Transverse colon (tissue), 4 donors: ENCODE measurements at regions not wholly inside any gene's neighbourhood (a gene's known extent, or its start where the extent isn't known, plus 50 kb on each side); places are given as distances from the start of the nearest gene placed in this dataset.

ENCODE experiments used
- DNase-seq: peaks from one replicate; pipeline ENCODE4 v3.0.0-alpha.2; 2019
- H3K27ac ChIP-seq, 4 donors: fragments of 200-600 bp; sonication (generic); 2 replicates each; pipeline ENCODE4 v1.5.1; 2016 to 2018; ENCODE audit warnings: inconsistent platforms in 4 of 4
- H3K27me3 ChIP-seq: fragments of 200-600 bp; sonication (generic); 2 replicates; pipeline ENCODE4 v1.5.1; 2017; ENCODE audit warnings: inconsistent platforms
- H3K36me3 ChIP-seq, 4 donors: fragments of 200-600 bp; sonication (generic); 2 replicates each; pipeline ENCODE4 v1.5.1; 2017 to 2019; ENCODE audit warnings: inconsistent platforms in 4 of 4
- H3K4me1 ChIP-seq, 4 donors: fragments of 200-600 bp; sonication (generic); 2 replicates each; pipeline ENCODE4 v1.5.1; 2017 to 2020; ENCODE audit warnings: inconsistent platforms in 4 of 4
- H3K4me3 ChIP-seq, 4 donors: fragments of 200-600 bp; sonication (generic); 1 replicate in 1 of 4; 2 replicates in 3 of 4; pipeline versions ENCODE4 v1.5.1 to v1.6.1; 2017 to 2019; ENCODE audit warnings: inconsistent platforms in 4 of 4
- H3K9me3 ChIP-seq, 2 donors: fragments of 200-600 bp; sonication (generic); 2 replicates each; pipeline ENCODE4 v1.5.1; 2017 to 2019; ENCODE audit warnings: inconsistent platforms in 2 of 2
- EP300 ChIP-seq: sonication (generic); formaldehyde crosslinking; IDR thresholded peaks from one replicate; pipeline ENCODE4 v1.6.1; 2017; ENCODE audit warnings: antibody characterized with exemption, low read depth
- POLR2A ChIP-seq: fragments of 450-650 bp; IDR thresholded peaks from one replicate; pipeline ENCODE4 v1.6.1; 2016; ENCODE audit warnings: antibody characterized with exemption, mild to moderate bottlenecking, moderate library complexity
- POLR2AphosphoS5 ChIP-seq, 3 donors: sonication (generic); formaldehyde crosslinking; IDR thresholded peaks; one replicate each; pipeline ENCODE4 v1.6.1; 2016; ENCODE audit warnings: antibody characterized with exemption in 3 of 3
- WGBS, 2 donors: methylation state at CpG; one replicate each; pipeline ENCODE4 v1.1.5; 2018; ENCODE audit warnings: low coverage in 1 of 2; 5-methylcytosine and 5-hydroxymethylcytosine counted together
- in situ Hi-C, 4 donors: fragments of 200-750 bp; cut with MboI; loops; one replicate each; pipeline versions ENCODE4 v1.15.0 to v1.15.1; 2017; ENCODE audit warnings: low sequenced_read_pairs in 3 of 4, low pct_ligation_motif_present in 1 of 4, low pct_unique_long_range_greater_than_20kb in 1 of 4
- intact Hi-C: fragments of 100-400 bp; cut with DNase I; formaldehyde crosslinking; loops from one replicate; pipeline ENCODE4 v1.15.1; 2023; ENCODE audit warnings: low total_unique reads
- TF ChIP-seq, protein P1 (sequence below), 5 experiments: fragments of 200-600 bp in 3 of 5; fragments of 450-650 bp in 2 of 5; sonication (generic) in 3 of 5; IDR thresholded peaks; 1 replicate in 2 of 5; 2 replicates in 3 of 5; pipeline ENCODE4 v1.5.1; 2016 to 2017; ENCODE audit warnings: antibody characterized with exemption in 5 of 5, inconsistent platforms in 3 of 5, mild to moderate bottlenecking in 2 of 5, moderate library complexity in 1 of 5

- H3K36me3 ChIP-seq = no peaks in the 10 kb centered on the region
- no peak for TF ChIP-seq POLR2AphosphoS5 (IDR thresholded peaks at IDR 0.05)
- no peak for TF ChIP-seq EP300
- no peak for TF ChIP-seq POLR2A
- TF ChIP-seq, protein P1, sequence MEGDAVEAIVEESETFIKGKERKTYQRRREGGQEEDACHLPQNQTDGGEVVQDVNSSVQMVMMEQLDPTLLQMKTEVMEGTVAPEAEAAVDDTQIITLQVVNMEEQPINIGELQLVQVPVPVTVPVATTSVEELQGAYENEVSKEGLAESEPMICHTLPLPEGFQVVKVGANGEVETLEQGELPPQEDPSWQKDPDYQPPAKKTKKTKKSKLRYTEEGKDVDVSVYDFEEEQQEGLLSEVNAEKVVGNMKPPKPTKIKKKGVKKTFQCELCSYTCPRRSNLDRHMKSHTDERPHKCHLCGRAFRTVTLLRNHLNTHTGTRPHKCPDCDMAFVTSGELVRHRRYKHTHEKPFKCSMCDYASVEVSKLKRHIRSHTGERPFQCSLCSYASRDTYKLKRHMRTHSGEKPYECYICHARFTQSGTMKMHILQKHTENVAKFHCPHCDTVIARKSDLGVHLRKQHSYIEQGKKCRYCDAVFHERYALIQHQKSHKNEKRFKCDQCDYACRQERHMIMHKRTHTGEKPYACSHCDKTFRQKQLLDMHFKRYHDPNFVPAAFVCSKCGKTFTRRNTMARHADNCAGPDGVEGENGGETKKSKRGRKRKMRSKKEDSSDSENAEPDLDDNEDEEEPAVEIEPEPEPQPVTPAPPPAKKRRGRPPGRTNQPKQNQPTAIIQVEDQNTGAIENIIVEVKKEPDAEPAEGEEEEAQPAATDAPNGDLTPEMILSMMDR (IDR thresholded peaks at IDR 0.05) = no peak
- intact Hi-C loops (no loop called here), in situ Hi-C loops (loop anchor here in 1 of 4 donors (10.0 kb wide), 1 partner anchor 56 kb away; no protein-coding TSS in a partner anchor)
- no peaks in the 10 kb centered on the region for H3K27me3 ChIP-seq
- H3K4me3 ChIP-seq = no peak overlapping the region
- H3K9me3 ChIP-seq = no peaks in the 10 kb centered on the region
- WGBS, 2 donors = 77 to 81% methylated on average over 15 to 39 of the region's 39 CpGs
- H3K4me1 ChIP-seq = no peaks in the 10 kb centered on the region
- DNase-seq = no peak
- H3K27ac ChIP-seq = no peak overlapping the region
Observed at GRCh38 chr16:87140211-87141200, 176.7 kb downstream of the C16orf95 start.

- Histone ChIP-seq H3K27me3 (no peaks in the 10 kb centered on the region), H3K27ac (no peak overlapping the region), H3K4me1 (no peaks in the 10 kb centered on the region), H3K9me3 (no peaks in the 10 kb centered on the region), H3K36me3 (no peaks in the 10 kb centered on the region), H3K4me3 (no peak overlapping the region)
- 64 to 73% methylated on average over 5 of the region's 5 CpGs for WGBS, 2 donors
- TF ChIP-seq POLR2A (no peak), POLR2AphosphoS5 (IDR thresholded peaks at IDR 0.05) (no peak), EP300 (no peak)
- TF ChIP-seq, protein P1 (IDR thresholded peaks at IDR 0.05) = no peak
- no peak for DNase-seq
- intact Hi-C loops (no loop called here), in situ Hi-C loops (loop anchor here in 1 of 4 donors (10.0 kb wide), 1 partner anchor 57 kb away; no protein-coding TSS in a partner anchor)
Observed at GRCh38 chr16:87141402-87141801, 175.8 kb downstream of the C16orf95 start.

DNA sequence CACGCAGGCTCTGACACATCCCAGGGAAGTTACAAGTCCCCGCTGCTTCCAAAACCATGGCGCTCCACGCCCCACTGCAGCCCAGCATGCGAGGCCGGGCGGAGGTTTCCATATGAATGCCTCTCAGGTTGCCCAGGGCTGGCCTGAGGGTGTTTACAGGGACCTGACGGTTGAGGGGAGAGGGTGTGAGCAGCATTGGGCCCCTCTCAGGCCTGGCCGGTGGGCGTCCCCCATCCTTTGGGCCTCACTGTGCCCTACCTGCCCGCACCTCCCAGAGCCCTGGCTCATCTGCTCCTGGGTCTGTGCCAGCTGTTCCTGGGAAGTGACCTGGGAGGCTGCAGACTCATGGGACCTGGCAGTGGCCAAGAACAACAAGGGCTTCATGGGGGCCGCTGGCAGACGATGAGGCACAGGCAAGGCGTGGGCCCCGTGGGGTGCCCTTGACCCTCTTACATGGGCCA lies 173.5 kb downstream of the C16orf95 start:
- WGBS, 2 donors = 89% methylated on average over 13 of the region's 15 CpGs; no CpG with 5 or more reads in 1 of the 2 donors
- Histone ChIP-seq H3K9me3 (no peaks in the 10 kb centered on the region), H3K4me3 (no peak overlapping the region), H3K36me3 (no peaks in the 10 kb centered on the region), H3K4me1 (no peaks in the 10 kb centered on the region), H3K27me3 (no peaks in the 10 kb centered on the region), H3K27ac (no peak overlapping the region)
- TF ChIP-seq POLR2AphosphoS5 (IDR thresholded peaks at IDR 0.05) (no peak), POLR2A (no peak), EP300 (no peak)
- TF ChIP-seq, protein P1 (IDR thresholded peaks at IDR 0.05) = no peak
- intact Hi-C loops (no loop called here), in situ Hi-C loops (loop anchor here in 1 of 4 donors (10.0 kb wide), 1 partner anchor 59 kb away; no protein-coding TSS in a partner anchor)
- DNase-seq = no peak

DNA sequence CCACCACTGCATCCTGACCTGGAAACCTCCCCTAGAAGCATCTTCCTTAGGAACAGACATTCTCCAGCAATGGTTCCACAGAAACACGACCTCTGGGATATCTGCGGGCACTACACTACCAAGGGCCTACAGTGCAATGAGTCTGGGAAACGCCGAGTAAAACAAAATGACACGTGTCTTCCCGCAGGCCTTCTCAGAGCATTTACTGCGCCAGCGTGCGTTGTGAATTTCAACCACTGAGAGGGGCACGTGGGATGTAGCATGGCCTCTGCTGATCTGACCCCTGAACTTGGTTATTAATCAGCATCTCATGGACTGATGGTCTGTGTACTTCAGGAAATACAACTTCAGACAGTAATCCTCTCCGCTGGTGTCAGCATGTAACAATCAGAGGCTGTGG lies 173.0 kb downstream of the C16orf95 start:
- H3K36me3 ChIP-seq = no peaks in the 10 kb centered on the region
- H3K27ac ChIP-seq = no peak overlapping the region
- no peaks in the 10 kb centered on the region for H3K4me1 ChIP-seq
- 84% methylated on average over 11 of the region's 11 CpGs; no CpG with 5 or more reads in 1 of the 2 donors for WGBS, 2 donors
- H3K9me3 ChIP-seq = no peaks in the 10 kb centered on the region
- DNase-seq = no peak
- no peak overlapping the region for H3K4me3 ChIP-seq
- TF ChIP-seq, protein P1 (IDR thresholded peaks at IDR 0.05) = no peak
- TF ChIP-seq POLR2AphosphoS5 (IDR thresholded peaks at IDR 0.05) (no peak), POLR2A (no peak), EP300 (no peak)
- in situ Hi-C loops (loop anchor here in 1 of 4 donors (10.0 kb wide), 1 partner anchor 59 kb away; no protein-coding TSS in a partner anchor), intact Hi-C loops (no loop called here)
- H3K27me3 ChIP-seq = no peaks in the 10 kb centered on the region
